Stomach (tissue), 8 donors: ENCODE measurements at regions not wholly inside any gene's neighbourhood (a gene's known extent, or its start where the extent isn't known, plus 50 kb on each side); places are given as distances from the start of the nearest gene placed in this dataset.

Experiments
- DNase-seq, 2 donors: peaks; one replicate each; pipeline versions ENCODE4 v3.0.0 to v3.0.0-alpha.2; 2013 to 2019
- H3K27ac ChIP-seq, 5 donors: fragments of 200-600 bp in 4 of 5; sonication (generic) in 4 of 5; one replicate each; pipeline ENCODE4 v1.5.1; 2013 to 2019; ENCODE audit warnings: mild to moderate bottlenecking in 1 of 5, moderate library complexity in 1 of 5
- H3K27me3 ChIP-seq, 3 donors: fragments of 200-600 bp; sonication (generic); one replicate each; pipeline ENCODE4 v1.5.1; 2017 to 2019; ENCODE audit warnings: mixed run types in 1 of 3
- H3K36me3 ChIP-seq, 4 donors: fragments of 200-600 bp; sonication (generic); 1 replicate in 3 of 4; 2 replicates in 1 of 4; pipeline ENCODE4 v1.5.1; 2016 to 2019
- H3K4me1 ChIP-seq, 4 donors: fragments of 200-600 bp; sonication (generic); one replicate each; pipeline ENCODE4 v1.5.1; 2016 to 2019
- H3K4me3 ChIP-seq, 4 donors: fragments of 200-600 bp; sonication (generic) in 3 of 4; one replicate each; pipeline ENCODE4 v1.5.1; 2016 to 2019; ENCODE audit warnings: mild to moderate bottlenecking in 1 of 4
- H3K9me3 ChIP-seq, 4 donors: fragments of 200-600 bp; sonication (generic); one replicate each; pipeline ENCODE4 v1.5.1; 2016 to 2019
- CTCF ChIP-seq, 7 experiments: fragments of 450-650 bp in 4 of 7; fragments of 200-600 bp in 3 of 7; sonication (generic) in 3 of 7; IDR thresholded peaks; one replicate each; pipeline ENCODE4 v1.5.1; 2016 to 2019; ENCODE audit warnings: antibody characterized with exemption in 7 of 7, control low read depth in 2 of 7, mild to moderate bottlenecking in 1 of 7
- EP300 ChIP-seq: sonication (generic); formaldehyde crosslinking; IDR thresholded peaks from one replicate; pipeline ENCODE4 v1.6.1; 2017; ENCODE audit warnings: antibody characterized with exemption
- POLR2A ChIP-seq, 4 donors: fragments of 450-650 bp; IDR thresholded peaks; one replicate each; pipeline ENCODE4 v1.6.1; 2016; ENCODE audit warnings: antibody characterized with exemption in 4 of 4, control low read depth in 2 of 4, mild to moderate bottlenecking in 1 of 4, moderate library complexity in 1 of 4
- POLR2AphosphoS5 ChIP-seq, 3 donors: sonication (generic); formaldehyde crosslinking; IDR thresholded peaks; one replicate each; pipeline ENCODE4 v1.6.1; 2016; ENCODE audit warnings: antibody characterized with exemption in 3 of 3
- WGBS, 5 donors: extraction: QIAGEN DNeasy Blood & Tissue Kit in 3 of 5; methylation state at CpG; one replicate each; pipeline versions ENCODE4 v1.1.5 to v1.1.7; 2013 to 2018; 5-methylcytosine and 5-hydroxymethylcytosine counted together
- intact Hi-C: fragments of 100-400 bp; cut with DNase I; formaldehyde crosslinking; loops from one replicate; pipeline ENCODE4 v1.15.1; 2023; ENCODE audit warnings: low total_unique reads
- donor health status: healthy with polysubstance abuse.
- donor health status: Bipolar disorder and iron deficiency.
- donor health status: healthy.

GRCh38 chr15:98232761-98233160 is 272.3 kb downstream of the ARRDC4 start:
- TF ChIP-seq POLR2AphosphoS5 (IDR thresholded peaks at IDR 0.05): no peak
- TF ChIP-seq CTCF (IDR thresholded peaks at IDR 0.05): no peak
- intact Hi-C loops: no loop called here
- no peak for DNase-seq
- WGBS, 5 donors: 84 to 95% (median 89%) methylated on average over 3 of the region's 3 CpGs
- Histone ChIP-seq H3K27ac (no peak overlapping the region), H3K9me3 (no peaks in the 10 kb centered on the region), H3K4me1 (no peaks in the 10 kb centered on the region), H3K4me3 (no peak overlapping the region), H3K36me3 (no peaks in the 10 kb centered on the region), H3K27me3 (peaks cover 0 to 16% (median 0%) of the 10 kb centered on the region in 3 donors)

- TF ChIP-seq POLR2A (IDR thresholded peaks at IDR 0.05) (no peak), POLR2AphosphoS5 (IDR thresholded peaks at IDR 0.05) (no peak), EP300 (no peak), CTCF (IDR thresholded peaks at IDR 0.05) (no peak)
- H3K27me3 ChIP-seq: peaks cover 0 to 16% (median 0%) of the 10 kb centered on the region in 3 donors
- DNase-seq: no peak
- no peak overlapping the region for H3K4me3 ChIP-seq
- no peaks in the 10 kb centered on the region for H3K9me3 ChIP-seq
- intact Hi-C loops: no loop called here
- H3K4me1 ChIP-seq: no peaks in the 10 kb centered on the region
- H3K27ac ChIP-seq: no peak overlapping the region
- 66 to 88% (median 76%) methylated on average over 2 of the region's 2 CpGs for WGBS, 5 donors
- H3K36me3 ChIP-seq: no peaks in the 10 kb centered on the region
Measured at GRCh38 chr15:98233873-98234272, 273.4 kb downstream of the ARRDC4 start.

GRCh38 chr15:98240303-98240702 is 279.8 kb downstream of the ARRDC4 start:
- Histone ChIP-seq H3K27me3 (peaks cover 0 to 4% (median 0%) of the 10 kb centered on the region in 3 donors), H3K27ac (no peak overlapping the region), H3K9me3 (no peaks in the 10 kb centered on the region), H3K4me1 (no peaks in the 10 kb centered on the region), H3K4me3 (no peak overlapping the region), H3K36me3 (no peaks in the 10 kb centered on the region)
- 0% methylated on average over 1 of the region's 1 CpG; no CpG with 5 or more reads in 1 of the 5 donors for WGBS, 5 donors
- DNase-seq: no peak
- intact Hi-C loops: no loop called here
- TF ChIP-seq CTCF (IDR thresholded peaks at IDR 0.05) (no peak), EP300 (no peak), POLR2A (IDR thresholded peaks at IDR 0.05) (no peak), POLR2AphosphoS5 (IDR thresholded peaks at IDR 0.05) (no peak)

- DNase-seq: no peak
- no peaks in the 10 kb centered on the region for H3K9me3 ChIP-seq
- H3K36me3 ChIP-seq: no peaks in the 10 kb centered on the region
- TF ChIP-seq POLR2AphosphoS5 (IDR thresholded peaks at IDR 0.05) (no peak), EP300 (no peak), POLR2A (IDR thresholded peaks at IDR 0.05) (no peak), CTCF (IDR thresholded peaks at IDR 0.05) (no peak)
- no peaks in the 10 kb centered on the region for H3K27me3 ChIP-seq
- H3K27ac ChIP-seq: no peak overlapping the region
- no peak overlapping the region for H3K4me3 ChIP-seq
- intact Hi-C loops: no loop called here
- H3K4me1 ChIP-seq: no peaks in the 10 kb centered on the region
- WGBS, 5 donors: 71 to 80% (median 77%) methylated on average over 3 of the region's 3 CpGs
Measured at GRCh38 chr15:98241032-98241554, 280.6 kb downstream of the ARRDC4 start.
